Esophagus (tissue), 2 donors: ENCODE measurements at regions not wholly inside any gene's neighbourhood (a gene's known extent, or its start where the extent isn't known, plus 50 kb on each side); places are given as distances from the start of the nearest gene placed in this dataset.

Source experiments
- H3K27ac ChIP-seq, 2 donors: one replicate each; pipeline ENCODE4 v1.5.1; 2013; ENCODE audit warnings: low read depth in 2 of 2, mild to moderate bottlenecking in 2 of 2, inconsistent platforms in 1 of 2, low read length in 1 of 2, moderate library complexity in 1 of 2
- H3K27me3 ChIP-seq, 2 donors: one replicate each; pipeline ENCODE4 v1.6.1; 2013; ENCODE audit warnings: low read length in 2 of 2, control low read depth in 1 of 2, mild to moderate bottlenecking in 1 of 2; ENCODE audit not compliant: insufficient read depth in 2 of 2, control insufficient read depth in 1 of 2
- H3K36me3 ChIP-seq, 2 donors: one replicate each; pipeline ENCODE4 v1.6.1; 2013; ENCODE audit warnings: low read length in 1 of 2; ENCODE audit not compliant: control insufficient read depth in 2 of 2, insufficient read depth in 2 of 2
- H3K4me1 ChIP-seq, 2 donors: one replicate each; pipeline ENCODE4 v1.6.1; 2013; ENCODE audit warnings: low read length in 1 of 2; ENCODE audit not compliant: control insufficient read depth in 2 of 2, insufficient read depth in 2 of 2
- H3K4me3 ChIP-seq, 2 donors: one replicate each; pipeline ENCODE4 v1.5.1; 2013; ENCODE audit warnings: low read length in 2 of 2, mild to moderate bottlenecking in 2 of 2, low read depth in 1 of 2, moderate library complexity in 1 of 2
- H3K9me3 ChIP-seq, 2 donors: one replicate each; pipeline ENCODE4 v1.6.1; 2013; ENCODE audit warnings: mild to moderate bottlenecking in 2 of 2, low read depth in 1 of 2, low read length in 1 of 2, moderate library complexity in 1 of 2; ENCODE audit not compliant: control insufficient read depth in 2 of 2, insufficient read depth in 1 of 2
- WGBS, 2 donors: extraction: QIAGEN DNeasy Blood & Tissue Kit; methylation state at CpG; one replicate each; pipeline ENCODE4 v1.1.7; 2013; 5-methylcytosine and 5-hydroxymethylcytosine counted together
- donor health status: healthy with polysubstance abuse.
- donor health status: Bipolar disorder and iron deficiency.

DNA sequence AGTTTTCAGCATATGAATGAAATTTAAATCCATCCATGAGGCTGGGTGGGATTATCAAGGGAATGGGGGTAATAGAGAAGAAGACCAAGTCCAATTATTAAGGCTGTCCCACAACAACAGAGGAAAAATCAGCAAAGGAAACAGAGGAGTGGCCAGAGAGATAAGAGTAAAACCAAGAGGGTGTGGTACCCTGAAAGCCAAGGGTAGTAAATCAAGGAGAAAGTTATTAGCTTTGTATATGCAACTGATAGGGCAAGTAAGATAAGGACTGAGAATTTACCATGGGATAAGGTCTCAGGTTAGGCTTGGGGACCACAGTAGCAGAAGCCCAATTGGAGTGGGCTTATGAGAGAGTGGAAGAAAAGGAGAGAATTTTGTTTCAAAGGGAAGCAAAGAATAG, 134.5 kb downstream of the NUAK1 start:
- H3K9me3 ChIP-seq: peaks cover 0 to 2% of the 10 kb centered on the region in 2 donors
- H3K4me1 ChIP-seq: no peaks in the 10 kb centered on the region
- no peaks in the 10 kb centered on the region for H3K27me3 ChIP-seq
- H3K27ac ChIP-seq: no peak overlapping the region
- H3K36me3 ChIP-seq: no peaks in the 10 kb centered on the region
- H3K4me3 ChIP-seq: no peak overlapping the region

DNA sequence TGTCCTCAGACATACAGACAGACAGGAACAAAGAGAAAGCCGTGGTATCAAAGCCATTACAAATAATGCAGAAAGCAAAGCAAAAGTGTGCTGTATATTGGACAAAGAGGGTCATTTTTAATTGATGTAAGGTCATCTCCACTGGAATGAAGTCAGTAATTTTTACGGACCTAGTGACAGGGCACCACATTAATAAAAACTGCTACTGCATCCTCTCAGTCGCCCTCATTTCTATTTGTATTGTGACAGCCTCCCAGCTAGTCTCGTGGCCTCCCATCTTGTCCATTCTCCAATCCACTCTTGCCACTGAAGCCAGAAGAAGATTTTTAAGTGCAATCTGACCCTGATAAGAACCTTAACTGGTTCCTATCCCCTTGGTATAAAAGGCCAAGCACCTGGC, 132.4 kb downstream of the NUAK1 start:
- WGBS, 2 donors: 85 to 89% methylated on average over 4 of the region's 4 CpGs

DNA sequence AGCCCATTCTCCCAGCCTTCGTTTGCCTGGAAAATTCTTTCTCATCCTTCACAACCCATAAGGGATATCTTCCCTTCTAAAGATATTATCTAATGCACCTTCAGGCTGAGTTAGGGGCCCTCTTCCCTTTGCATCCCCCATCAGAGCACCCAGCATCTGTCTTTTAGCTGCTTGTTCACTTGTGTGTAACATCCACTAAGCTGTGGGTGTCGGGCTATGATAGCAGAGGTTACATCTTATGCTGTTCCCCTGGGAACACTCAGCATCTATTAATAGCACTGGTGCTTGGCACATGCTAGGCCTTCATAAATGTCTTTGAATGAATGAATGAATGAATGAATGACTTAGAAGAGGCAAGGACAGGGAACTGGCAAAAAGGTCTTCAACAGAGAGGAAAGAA, 131.8 kb downstream of the NUAK1 start:
- H3K27ac ChIP-seq: no peak overlapping the region
- WGBS, 2 donors: 75 to 85% methylated on average over 2 of the region's 2 CpGs
- H3K4me3 ChIP-seq: no peak overlapping the region
- no peaks in the 10 kb centered on the region for H3K4me1 ChIP-seq
- no peaks in the 10 kb centered on the region for H3K27me3 ChIP-seq
- no peaks in the 10 kb centered on the region for H3K9me3 ChIP-seq
- no peaks in the 10 kb centered on the region for H3K36me3 ChIP-seq

More for the DNA sequence above, 132.4 kb downstream of the NUAK1 start:
- Histone ChIP-seq H3K36me3 (no peaks in the 10 kb centered on the region), H3K4me1 (no peaks in the 10 kb centered on the region), H3K27ac (no peak overlapping the region), H3K9me3 (peaks cover 0 to 2% of the 10 kb centered on the region in 2 donors), H3K4me3 (no peak overlapping the region), H3K27me3 (no peaks in the 10 kb centered on the region)

DNA sequence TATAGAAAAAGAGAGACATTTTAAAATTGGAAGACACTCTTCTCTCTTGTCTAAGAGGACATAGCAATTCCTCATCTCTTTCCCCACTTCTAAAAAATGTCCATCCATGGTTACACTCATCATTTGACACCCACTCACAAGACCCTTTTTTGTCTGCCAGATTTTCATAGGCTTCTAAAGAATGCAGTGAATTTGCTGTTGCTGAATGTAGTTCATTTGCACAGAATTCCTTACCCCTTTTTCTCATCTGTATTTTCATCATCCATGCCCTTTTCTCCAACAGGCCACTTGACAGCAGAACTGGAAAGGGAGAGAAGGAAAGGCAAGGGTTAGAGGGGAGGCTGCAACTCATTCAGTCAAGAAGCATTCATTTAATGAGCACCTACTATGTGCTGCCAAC, 128.0 kb downstream of the NUAK1 start:
- H3K27me3 ChIP-seq: no peaks in the 10 kb centered on the region
- no peaks in the 10 kb centered on the region for H3K36me3 ChIP-seq
- H3K4me3 ChIP-seq: no peak overlapping the region
- no peaks in the 10 kb centered on the region for H3K4me1 ChIP-seq
- H3K27ac ChIP-seq: no peak overlapping the region
- peaks cover 0 to 1% of the 10 kb centered on the region in 2 donors for H3K9me3 ChIP-seq
